ENCODE measurements at regions not wholly inside any gene's neighbourhood (a gene's known extent, or its start where the extent isn't known, plus 50 kb on each side); places are given as distances from the start of the nearest gene placed in this dataset.

DNA sequence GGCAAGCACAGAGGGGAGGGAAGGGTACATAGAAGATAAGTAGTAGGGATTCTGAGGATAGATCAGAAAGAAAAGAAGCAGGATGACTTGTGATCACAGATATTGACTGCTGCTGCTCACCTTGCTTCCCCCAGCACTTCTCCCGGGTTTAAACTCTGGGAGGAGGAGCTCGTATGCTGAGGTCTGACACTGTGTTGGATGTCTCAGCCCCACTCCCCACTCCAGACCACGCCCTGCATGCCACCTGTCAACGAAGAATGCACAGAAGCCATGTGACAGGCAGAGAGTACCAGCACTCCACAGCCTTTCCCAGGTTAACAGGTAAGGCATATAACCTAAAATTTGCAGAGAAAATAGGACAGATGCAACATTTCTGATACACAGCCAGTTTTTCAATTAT lies 388.9 kb downstream of the TNS3 start:
- ChIA-PET POLR2A (no interaction called here), CTCF (interaction anchor here (1.0 kb wide), 1 partner anchor 73 kb away, joined by 4 read pairs; no protein-coding TSS in a partner anchor)
- Mint-ChIP-seq H3K4me1 (peaks cover 3% of the 10 kb centered on the region; the same call in 1 of the 2 replicates), H3K9me3 (no peaks in the 10 kb centered on the region), H3K27ac (no peak overlapping the region), H3K27me3 (ENCODE audit: low read depth) (peaks cover 2% of the 10 kb centered on the region), H3K4me3 (no peak overlapping the region), H3K36me3 (no peaks in the 10 kb centered on the region)
- DNase-seq (ENCODE audit: low spot score) (no peak), ATAC-seq (no peak)
- TF ChIP-seq, protein P1, sequence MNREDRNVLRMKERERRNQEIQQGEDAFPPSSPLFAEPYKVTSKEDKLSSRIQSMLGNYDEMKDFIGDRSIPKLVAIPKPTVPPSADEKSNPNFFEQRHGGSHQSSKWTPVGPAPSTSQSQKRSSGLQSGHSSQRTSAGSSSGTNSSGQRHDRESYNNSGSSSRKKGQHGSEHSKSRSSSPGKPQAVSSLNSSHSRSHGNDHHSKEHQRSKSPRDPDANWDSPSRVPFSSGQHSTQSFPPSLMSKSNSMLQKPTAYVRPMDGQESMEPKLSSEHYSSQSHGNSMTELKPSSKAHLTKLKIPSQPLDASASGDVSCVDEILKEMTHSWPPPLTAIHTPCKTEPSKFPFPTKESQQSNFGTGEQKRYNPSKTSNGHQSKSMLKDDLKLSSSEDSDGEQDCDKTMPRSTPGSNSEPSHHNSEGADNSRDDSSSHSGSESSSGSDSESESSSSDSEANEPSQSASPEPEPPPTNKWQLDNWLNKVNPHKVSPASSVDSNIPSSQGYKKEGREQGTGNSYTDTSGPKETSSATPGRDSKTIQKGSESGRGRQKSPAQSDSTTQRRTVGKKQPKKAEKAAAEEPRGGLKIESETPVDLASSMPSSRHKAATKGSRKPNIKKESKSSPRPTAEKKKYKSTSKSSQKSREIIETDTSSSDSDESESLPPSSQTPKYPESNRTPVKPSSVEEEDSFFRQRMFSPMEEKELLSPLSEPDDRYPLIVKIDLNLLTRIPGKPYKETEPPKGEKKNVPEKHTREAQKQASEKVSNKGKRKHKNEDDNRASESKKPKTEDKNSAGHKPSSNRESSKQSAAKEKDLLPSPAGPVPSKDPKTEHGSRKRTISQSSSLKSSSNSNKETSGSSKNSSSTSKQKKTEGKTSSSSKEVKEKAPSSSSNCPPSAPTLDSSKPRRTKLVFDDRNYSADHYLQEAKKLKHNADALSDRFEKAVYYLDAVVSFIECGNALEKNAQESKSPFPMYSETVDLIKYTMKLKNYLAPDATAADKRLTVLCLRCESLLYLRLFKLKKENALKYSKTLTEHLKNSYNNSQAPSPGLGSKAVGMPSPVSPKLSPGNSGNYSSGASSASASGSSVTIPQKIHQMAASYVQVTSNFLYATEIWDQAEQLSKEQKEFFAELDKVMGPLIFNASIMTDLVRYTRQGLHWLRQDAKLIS (CRISPR knock-in tag; IDR thresholded peaks at IDR 0.05; ENCODE audit: borderline replicate concordance), result no peak
- TF ChIP-seq, protein P2, sequence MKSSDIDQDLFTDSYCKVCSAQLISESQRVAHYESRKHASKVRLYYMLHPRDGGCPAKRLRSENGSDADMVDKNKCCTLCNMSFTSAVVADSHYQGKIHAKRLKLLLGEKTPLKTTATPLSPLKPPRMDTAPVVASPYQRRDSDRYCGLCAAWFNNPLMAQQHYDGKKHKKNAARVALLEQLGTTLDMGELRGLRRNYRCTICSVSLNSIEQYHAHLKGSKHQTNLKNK (CRISPR knock-in tag; IDR thresholded peaks at IDR 0.05), result no peak
- TF ChIP-seq, protein P3, sequence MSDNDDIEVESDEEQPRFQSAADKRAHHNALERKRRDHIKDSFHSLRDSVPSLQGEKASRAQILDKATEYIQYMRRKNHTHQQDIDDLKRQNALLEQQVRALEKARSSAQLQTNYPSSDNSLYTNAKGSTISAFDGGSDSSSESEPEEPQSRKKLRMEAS (CRISPR knock-in tag; IDR thresholded peaks at IDR 0.05), result no peak
- TF ChIP-seq, protein P4, sequence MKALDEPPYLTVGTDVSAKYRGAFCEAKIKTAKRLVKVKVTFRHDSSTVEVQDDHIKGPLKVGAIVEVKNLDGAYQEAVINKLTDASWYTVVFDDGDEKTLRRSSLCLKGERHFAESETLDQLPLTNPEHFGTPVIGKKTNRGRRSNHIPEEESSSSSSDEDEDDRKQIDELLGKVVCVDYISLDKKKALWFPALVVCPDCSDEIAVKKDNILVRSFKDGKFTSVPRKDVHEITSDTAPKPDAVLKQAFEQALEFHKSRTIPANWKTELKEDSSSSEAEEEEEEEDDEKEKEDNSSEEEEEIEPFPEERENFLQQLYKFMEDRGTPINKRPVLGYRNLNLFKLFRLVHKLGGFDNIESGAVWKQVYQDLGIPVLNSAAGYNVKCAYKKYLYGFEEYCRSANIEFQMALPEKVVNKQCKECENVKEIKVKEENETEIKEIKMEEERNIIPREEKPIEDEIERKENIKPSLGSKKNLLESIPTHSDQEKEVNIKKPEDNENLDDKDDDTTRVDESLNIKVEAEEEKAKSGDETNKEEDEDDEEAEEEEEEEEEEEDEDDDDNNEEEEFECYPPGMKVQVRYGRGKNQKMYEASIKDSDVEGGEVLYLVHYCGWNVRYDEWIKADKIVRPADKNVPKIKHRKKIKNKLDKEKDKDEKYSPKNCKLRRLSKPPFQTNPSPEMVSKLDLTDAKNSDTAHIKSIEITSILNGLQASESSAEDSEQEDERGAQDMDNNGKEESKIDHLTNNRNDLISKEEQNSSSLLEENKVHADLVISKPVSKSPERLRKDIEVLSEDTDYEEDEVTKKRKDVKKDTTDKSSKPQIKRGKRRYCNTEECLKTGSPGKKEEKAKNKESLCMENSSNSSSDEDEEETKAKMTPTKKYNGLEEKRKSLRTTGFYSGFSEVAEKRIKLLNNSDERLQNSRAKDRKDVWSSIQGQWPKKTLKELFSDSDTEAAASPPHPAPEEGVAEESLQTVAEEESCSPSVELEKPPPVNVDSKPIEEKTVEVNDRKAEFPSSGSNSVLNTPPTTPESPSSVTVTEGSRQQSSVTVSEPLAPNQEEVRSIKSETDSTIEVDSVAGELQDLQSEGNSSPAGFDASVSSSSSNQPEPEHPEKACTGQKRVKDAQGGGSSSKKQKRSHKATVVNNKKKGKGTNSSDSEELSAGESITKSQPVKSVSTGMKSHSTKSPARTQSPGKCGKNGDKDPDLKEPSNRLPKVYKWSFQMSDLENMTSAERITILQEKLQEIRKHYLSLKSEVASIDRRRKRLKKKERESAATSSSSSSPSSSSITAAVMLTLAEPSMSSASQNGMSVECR (CRISPR knock-in tag; IDR thresholded peaks at IDR 0.05; ENCODE audit: borderline replicate concordance), result no peak
- TF ChIP-seq, protein P5, sequence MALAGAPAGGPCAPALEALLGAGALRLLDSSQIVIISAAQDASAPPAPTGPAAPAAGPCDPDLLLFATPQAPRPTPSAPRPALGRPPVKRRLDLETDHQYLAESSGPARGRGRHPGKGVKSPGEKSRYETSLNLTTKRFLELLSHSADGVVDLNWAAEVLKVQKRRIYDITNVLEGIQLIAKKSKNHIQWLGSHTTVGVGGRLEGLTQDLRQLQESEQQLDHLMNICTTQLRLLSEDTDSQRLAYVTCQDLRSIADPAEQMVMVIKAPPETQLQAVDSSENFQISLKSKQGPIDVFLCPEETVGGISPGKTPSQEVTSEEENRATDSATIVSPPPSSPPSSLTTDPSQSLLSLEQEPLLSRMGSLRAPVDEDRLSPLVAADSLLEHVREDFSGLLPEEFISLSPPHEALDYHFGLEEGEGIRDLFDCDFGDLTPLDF (CRISPR knock-in tag; IDR thresholded peaks at IDR 0.05), result no peak
- TF ChIP-seq ZNF219 (CRISPR knock-in tag; IDR thresholded peaks at IDR 0.05; ENCODE audit: borderline replicate concordance), result no peak

DNA sequence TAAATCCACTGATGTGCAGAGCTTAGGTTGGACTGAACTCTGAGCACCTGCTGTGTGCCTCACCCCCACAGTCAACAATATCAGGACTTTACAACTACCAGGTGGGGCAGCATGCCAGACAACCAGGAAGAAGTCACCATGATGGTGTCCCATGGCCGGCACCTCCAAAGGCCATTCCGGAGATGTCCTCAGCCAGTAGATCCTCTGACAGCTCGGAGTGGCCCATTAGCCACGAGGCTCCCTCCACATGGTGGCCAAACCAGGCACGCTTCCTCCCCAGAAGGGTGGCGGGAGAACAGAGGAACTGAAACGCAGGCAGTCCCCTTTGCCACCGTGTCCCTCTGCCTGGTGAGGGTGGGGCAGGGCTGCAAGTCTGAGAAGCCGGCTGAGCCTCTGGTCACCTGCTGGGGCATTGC lies 390.0 kb downstream of the TNS3 start:
- no peak overlapping the region for H3K27ac Mint-ChIP-seq
- H3K4me3 Mint-ChIP-seq, result no peak overlapping the region
- DNase-seq (ENCODE audit: low spot score) (no peak), ATAC-seq (no peak)
- no peaks in the 10 kb centered on the region for H3K9me3 Mint-ChIP-seq
- ChIA-PET POLR2A (no interaction called here), CTCF (no interaction called here)
- peaks cover 5% of the 10 kb centered on the region; the same call in 1 of the 2 replicates for H3K4me1 Mint-ChIP-seq
- no peaks in the 10 kb centered on the region for H3K36me3 Mint-ChIP-seq
- H3K27me3 Mint-ChIP-seq (ENCODE audit: low read depth), result no peaks in the 10 kb centered on the region; the same call in none of the 2 replicates
- TF ChIP-seq SP1 (CRISPR knock-in tag; conservative IDR thresholded peaks at IDR 0.05) (no peak), ETV6 (CRISPR knock-in tag; IDR thresholded peaks at IDR 0.05) (no peak), TEAD4 (CRISPR knock-in tag; IDR thresholded peaks at IDR 0.05) (no peak), ELF4 (CRISPR knock-in tag; IDR thresholded peaks at IDR 0.05; ENCODE audit: low read depth) (no peak), NR3C1 (CRISPR knock-in tag; conservative IDR thresholded peaks at IDR 0.05; ENCODE audit: low read depth) (no peak), ZNF263 (CRISPR knock-in tag; IDR thresholded peaks at IDR 0.05; ENCODE audit: low read depth) (no peak), CREB1 (CRISPR knock-in tag; IDR thresholded peaks at IDR 0.05) (no peak)
- TF ChIP-seq, protein P6, sequence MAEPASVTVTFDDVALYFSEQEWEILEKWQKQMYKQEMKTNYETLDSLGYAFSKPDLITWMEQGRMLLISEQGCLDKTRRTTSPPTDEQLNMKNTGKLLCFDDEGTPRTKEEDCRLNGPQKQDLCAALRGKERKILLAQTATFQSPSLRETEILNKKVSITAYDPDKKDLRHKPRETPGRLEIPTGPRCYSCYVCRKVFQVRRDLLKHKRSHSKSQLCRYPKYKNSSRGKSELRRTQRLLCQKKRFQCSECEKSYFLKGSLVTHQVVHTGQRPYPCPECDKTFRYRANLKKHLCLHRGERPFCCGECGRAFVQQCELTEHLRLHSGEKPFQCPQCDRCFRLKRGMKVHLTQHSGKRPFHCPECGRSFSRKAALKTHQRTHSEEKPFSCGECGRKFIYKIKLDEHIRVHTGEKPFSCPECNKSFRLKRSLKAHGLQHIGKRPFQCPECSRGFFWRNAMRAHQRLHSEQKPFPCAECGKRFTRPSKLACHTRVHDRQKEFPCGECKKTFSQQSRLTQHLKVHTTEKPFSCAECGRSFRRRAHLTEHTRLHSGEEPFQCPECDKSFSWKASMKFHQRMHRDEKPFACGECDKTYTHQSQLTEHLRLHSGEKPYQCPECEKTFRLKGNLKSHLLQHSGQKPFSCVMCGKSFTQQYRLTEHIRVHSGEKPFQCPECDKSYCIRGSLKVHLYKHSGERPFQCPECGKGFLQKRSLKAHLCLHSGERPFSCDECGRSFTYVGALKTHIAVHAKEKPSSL (CRISPR knock-in tag; conservative IDR thresholded peaks at IDR 0.05), result no peak
- TF ChIP-seq, protein P7, sequence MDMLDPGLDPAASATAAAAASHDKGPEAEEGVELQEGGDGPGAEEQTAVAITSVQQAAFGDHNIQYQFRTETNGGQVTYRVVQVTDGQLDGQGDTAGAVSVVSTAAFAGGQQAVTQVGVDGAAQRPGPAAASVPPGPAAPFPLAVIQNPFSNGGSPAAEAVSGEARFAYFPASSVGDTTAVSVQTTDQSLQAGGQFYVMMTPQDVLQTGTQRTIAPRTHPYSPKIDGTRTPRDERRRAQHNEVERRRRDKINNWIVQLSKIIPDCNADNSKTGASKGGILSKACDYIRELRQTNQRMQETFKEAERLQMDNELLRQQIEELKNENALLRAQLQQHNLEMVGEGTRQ (CRISPR knock-in tag; IDR thresholded peaks at IDR 0.05), result no peak
- TF ChIP-seq, protein P8, sequence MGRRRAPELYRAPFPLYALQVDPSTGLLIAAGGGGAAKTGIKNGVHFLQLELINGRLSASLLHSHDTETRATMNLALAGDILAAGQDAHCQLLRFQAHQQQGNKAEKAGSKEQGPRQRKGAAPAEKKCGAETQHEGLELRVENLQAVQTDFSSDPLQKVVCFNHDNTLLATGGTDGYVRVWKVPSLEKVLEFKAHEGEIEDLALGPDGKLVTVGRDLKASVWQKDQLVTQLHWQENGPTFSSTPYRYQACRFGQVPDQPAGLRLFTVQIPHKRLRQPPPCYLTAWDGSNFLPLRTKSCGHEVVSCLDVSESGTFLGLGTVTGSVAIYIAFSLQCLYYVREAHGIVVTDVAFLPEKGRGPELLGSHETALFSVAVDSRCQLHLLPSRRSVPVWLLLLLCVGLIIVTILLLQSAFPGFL (CRISPR knock-in tag; IDR thresholded peaks at IDR 0.05; ENCODE audit: borderline replicate concordance), result no peak
- TF ChIP-seq, protein P9, sequence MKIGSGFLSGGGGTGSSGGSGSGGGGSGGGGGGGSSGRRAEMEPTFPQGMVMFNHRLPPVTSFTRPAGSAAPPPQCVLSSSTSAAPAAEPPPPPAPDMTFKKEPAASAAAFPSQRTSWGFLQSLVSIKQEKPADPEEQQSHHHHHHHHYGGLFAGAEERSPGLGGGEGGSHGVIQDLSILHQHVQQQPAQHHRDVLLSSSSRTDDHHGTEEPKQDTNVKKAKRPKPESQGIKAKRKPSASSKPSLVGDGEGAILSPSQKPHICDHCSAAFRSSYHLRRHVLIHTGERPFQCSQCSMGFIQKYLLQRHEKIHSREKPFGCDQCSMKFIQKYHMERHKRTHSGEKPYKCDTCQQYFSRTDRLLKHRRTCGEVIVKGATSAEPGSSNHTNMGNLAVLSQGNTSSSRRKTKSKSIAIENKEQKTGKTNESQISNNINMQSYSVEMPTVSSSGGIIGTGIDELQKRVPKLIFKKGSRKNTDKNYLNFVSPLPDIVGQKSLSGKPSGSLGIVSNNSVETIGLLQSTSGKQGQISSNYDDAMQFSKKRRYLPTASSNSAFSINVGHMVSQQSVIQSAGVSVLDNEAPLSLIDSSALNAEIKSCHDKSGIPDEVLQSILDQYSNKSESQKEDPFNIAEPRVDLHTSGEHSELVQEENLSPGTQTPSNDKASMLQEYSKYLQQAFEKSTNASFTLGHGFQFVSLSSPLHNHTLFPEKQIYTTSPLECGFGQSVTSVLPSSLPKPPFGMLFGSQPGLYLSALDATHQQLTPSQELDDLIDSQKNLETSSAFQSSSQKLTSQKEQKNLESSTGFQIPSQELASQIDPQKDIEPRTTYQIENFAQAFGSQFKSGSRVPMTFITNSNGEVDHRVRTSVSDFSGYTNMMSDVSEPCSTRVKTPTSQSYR (CRISPR knock-in tag; IDR thresholded peaks at IDR 0.05), result no peak
